ENCODE measurements at regions not wholly inside any gene's neighbourhood (a gene's known extent, or its start where the extent isn't known, plus 50 kb on each side); places are given as distances from the start of the nearest gene placed in this dataset.

GRCh38 chr11:29025001-29025400 lies 916.8 kb downstream of the METTL15 start:
- no peaks in the 10 kb centered on the region for H3K79me1 ChIP-seq (ENCODE audit: low read length)
- H3K9ac ChIP-seq (ENCODE audit: low read length) = no peak overlapping the region
- H4K91ac ChIP-seq (ENCODE audit: low read depth, low read length) = no peak overlapping the region
- no peak overlapping the region for H4K12ac ChIP-seq (ENCODE audit: low read depth, low read length)
- H2BK5ac ChIP-seq (ENCODE audit: low read depth, low read length, poor library complexity) = no peak overlapping the region
- no peaks in the 10 kb centered on the region for H3K79me2 ChIP-seq (ENCODE audit: control insufficient read depth, insufficient read depth, low read length, poor library complexity)
- no peaks in the 10 kb centered on the region for H3K36me3 ChIP-seq (ENCODE audit: control insufficient read depth in 1 of 2, insufficient read depth in 2 of 2, low read length in 2 of 2)
- H3K4ac ChIP-seq (ENCODE audit: low read depth, low read length) = no peak overlapping the region
- no peak overlapping the region for H3K23ac ChIP-seq (ENCODE audit: low read length)
- H3K27ac ChIP-seq (ENCODE audit: low read depth, low read length) = no peak overlapping the region
- no peak overlapping the region for H3K4me3 ChIP-seq (ENCODE audit: low read depth, low read length)
- no peaks in the 10 kb centered on the region for H3K4me1 ChIP-seq (ENCODE audit: control insufficient read depth in 1 of 2, insufficient read depth in 2 of 2, low read length in 2 of 2)
- H3K18ac ChIP-seq (ENCODE audit: low read length) = no peak overlapping the region
- H3K4me2 ChIP-seq (ENCODE audit: low read length) = no peak overlapping the region
- no peak overlapping the region for H2AFZ ChIP-seq (ENCODE audit: insufficient read depth, low read length, poor library complexity)
- H2BK120ac ChIP-seq (ENCODE audit: insufficient read depth, low read length, poor library complexity) = no peak overlapping the region
- no peak overlapping the region for H3K14ac ChIP-seq (ENCODE audit: low read length)
- H4K8ac ChIP-seq (ENCODE audit: low read depth, low read length) = no peak overlapping the region
- H3K9me3 ChIP-seq (ENCODE audit: insufficient read depth, low read depth, low read length) = no peaks in the 10 kb centered on the region
- peak in 1 of 2 donors; percentile 2 for DNase-seq
- H2BK12ac ChIP-seq (ENCODE audit: low read length) = no peak overlapping the region
- WGBS (ENCODE audit: extremely low coverage, insufficient coverage, insufficient read length) = no CpG with 5 or more reads among the region's 3 CpGs
- H3K27me3 ChIP-seq (ENCODE audit: insufficient read depth, low read length) = no peaks in the 10 kb centered on the region
- H2AK5ac ChIP-seq (ENCODE audit: low read length) = no peak overlapping the region

- Histone ChIP-seq H4K12ac (ENCODE audit: low read depth, low read length) (no peak overlapping the region), H2BK5ac (ENCODE audit: low read depth, low read length, poor library complexity) (no peak overlapping the region), H2BK120ac (ENCODE audit: insufficient read depth, low read length, poor library complexity) (no peak overlapping the region), H3K79me1 (ENCODE audit: low read length) (no peaks in the 10 kb centered on the region), H2AFZ (ENCODE audit: insufficient read depth, low read length, poor library complexity) (no peak overlapping the region), H3K14ac (ENCODE audit: low read length) (no peak overlapping the region), H2AK5ac (ENCODE audit: low read length) (no peak overlapping the region), H4K91ac (ENCODE audit: low read depth, low read length) (no peak overlapping the region), H3K4me2 (ENCODE audit: low read length) (no peak overlapping the region), H2BK12ac (ENCODE audit: low read length) (no peak overlapping the region), H3K18ac (ENCODE audit: low read length) (no peak overlapping the region), H3K9me3 (ENCODE audit: insufficient read depth, low read depth, low read length) (no peaks in the 10 kb centered on the region), H4K8ac (ENCODE audit: low read depth, low read length) (no peak overlapping the region), H3K4me3 (ENCODE audit: low read depth, low read length) (no peak overlapping the region), H3K9ac (ENCODE audit: low read length) (no peak overlapping the region), H3K36me3 (ENCODE audit: control insufficient read depth in 1 of 2, insufficient read depth in 2 of 2, low read length in 2 of 2) (no peaks in the 10 kb centered on the region), H3K79me2 (ENCODE audit: control insufficient read depth, insufficient read depth, low read length, poor library complexity) (no peaks in the 10 kb centered on the region), H3K4ac (ENCODE audit: low read depth, low read length) (no peak overlapping the region), H3K23ac (ENCODE audit: low read length) (no peak overlapping the region), H3K27me3 (ENCODE audit: insufficient read depth, low read length) (no peaks in the 10 kb centered on the region), H3K27ac (ENCODE audit: low read depth, low read length) (no peak overlapping the region), H3K4me1 (ENCODE audit: control insufficient read depth in 1 of 2, insufficient read depth in 2 of 2, low read length in 2 of 2) (no peaks in the 10 kb centered on the region)
- no peak for DNase-seq
- no CpG with 5 or more reads among the region's 4 CpGs for WGBS (ENCODE audit: extremely low coverage, insufficient coverage, insufficient read length)
These were observed 916.2 kb downstream of the METTL15 start for GRCh38 chr11:29024386-29024785.

DNA sequence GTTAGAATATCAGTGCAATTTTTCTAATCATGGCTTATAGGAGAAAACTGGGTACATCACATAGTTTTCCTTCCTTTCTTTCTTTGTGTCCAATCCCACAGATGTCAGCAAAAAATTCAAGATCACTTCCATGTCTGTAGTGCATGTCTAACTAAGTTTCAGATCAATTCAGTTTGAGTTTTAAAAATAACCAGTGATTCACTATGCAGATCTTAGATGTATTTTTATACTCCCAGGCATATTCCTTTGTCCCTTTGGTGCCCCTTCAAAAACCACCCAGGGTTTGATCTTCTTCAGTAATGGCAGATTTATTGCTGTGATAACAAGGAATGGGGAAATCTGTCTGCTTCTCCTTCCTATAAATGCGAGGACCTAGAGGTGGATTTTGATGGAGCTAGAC lies 915.6 kb downstream of the METTL15 start:
- Histone ChIP-seq H3K9me3 (ENCODE audit: insufficient read depth, low read depth, low read length) (no peaks in the 10 kb centered on the region), H2BK120ac (ENCODE audit: insufficient read depth, low read length, poor library complexity) (no peak overlapping the region), H3K18ac (ENCODE audit: low read length) (no peak overlapping the region), H3K4me1 (ENCODE audit: control insufficient read depth in 1 of 2, insufficient read depth in 2 of 2, low read length in 2 of 2) (no peaks in the 10 kb centered on the region), H3K27me3 (ENCODE audit: insufficient read depth, low read length) (no peaks in the 10 kb centered on the region), H2AFZ (ENCODE audit: insufficient read depth, low read length, poor library complexity) (no peak overlapping the region), H3K14ac (ENCODE audit: low read length) (no peak overlapping the region), H3K79me2 (ENCODE audit: control insufficient read depth, insufficient read depth, low read length, poor library complexity) (no peaks in the 10 kb centered on the region), H3K4me2 (ENCODE audit: low read length) (no peak overlapping the region), H3K27ac (ENCODE audit: low read depth, low read length) (no peak overlapping the region), H3K4me3 (ENCODE audit: low read depth, low read length) (no peak overlapping the region), H3K9ac (ENCODE audit: low read length) (no peak overlapping the region), H4K12ac (ENCODE audit: low read depth, low read length) (no peak overlapping the region), H2BK5ac (ENCODE audit: low read depth, low read length, poor library complexity) (no peak overlapping the region), H3K36me3 (ENCODE audit: control insufficient read depth in 1 of 2, insufficient read depth in 2 of 2, low read length in 2 of 2) (no peaks in the 10 kb centered on the region), H3K79me1 (ENCODE audit: low read length) (no peaks in the 10 kb centered on the region), H4K8ac (ENCODE audit: low read depth, low read length) (no peak overlapping the region), H2AK5ac (ENCODE audit: low read length) (no peak overlapping the region), H3K4ac (ENCODE audit: low read depth, low read length) (no peak overlapping the region), H2BK12ac (ENCODE audit: low read length) (no peak overlapping the region), H3K23ac (ENCODE audit: low read length) (no peak overlapping the region), H4K91ac (ENCODE audit: low read depth, low read length) (no peak overlapping the region)
- WGBS (ENCODE audit: extremely low coverage, insufficient coverage, insufficient read length) = no CpG with 5 or more reads among the region's 1 CpG
- no peak for DNase-seq

- Histone ChIP-seq H3K27ac (ENCODE audit: low read depth, low read length) (no peak overlapping the region), H3K4me2 (ENCODE audit: low read length) (no peak overlapping the region), H3K18ac (ENCODE audit: low read length) (no peak overlapping the region), H3K36me3 (ENCODE audit: control insufficient read depth in 1 of 2, insufficient read depth in 2 of 2, low read length in 2 of 2) (no peaks in the 10 kb centered on the region), H4K12ac (ENCODE audit: low read depth, low read length) (no peak overlapping the region), H2AK5ac (ENCODE audit: low read length) (no peak overlapping the region), H3K4me3 (ENCODE audit: low read depth, low read length) (no peak overlapping the region), H2BK5ac (ENCODE audit: low read depth, low read length, poor library complexity) (no peak overlapping the region), H3K4me1 (ENCODE audit: control insufficient read depth in 1 of 2, insufficient read depth in 2 of 2, low read length in 2 of 2) (no peaks in the 10 kb centered on the region), H3K27me3 (ENCODE audit: insufficient read depth, low read length) (no peaks in the 10 kb centered on the region), H3K9me3 (ENCODE audit: insufficient read depth, low read depth, low read length) (no peaks in the 10 kb centered on the region), H2BK120ac (ENCODE audit: insufficient read depth, low read length, poor library complexity) (no peak overlapping the region), H3K9ac (ENCODE audit: low read length) (no peak overlapping the region), H4K91ac (ENCODE audit: low read depth, low read length) (no peak overlapping the region), H2AFZ (ENCODE audit: insufficient read depth, low read length, poor library complexity) (no peak overlapping the region), H3K79me2 (ENCODE audit: control insufficient read depth, insufficient read depth, low read length, poor library complexity) (no peaks in the 10 kb centered on the region), H2BK12ac (ENCODE audit: low read length) (no peak overlapping the region), H3K79me1 (ENCODE audit: low read length) (no peaks in the 10 kb centered on the region), H3K14ac (ENCODE audit: low read length) (no peak overlapping the region), H4K8ac (ENCODE audit: low read depth, low read length) (no peak overlapping the region), H3K23ac (ENCODE audit: low read length) (no peak overlapping the region), H3K4ac (ENCODE audit: low read depth, low read length) (no peak overlapping the region)
- no peak for DNase-seq
- WGBS (ENCODE audit: extremely low coverage, insufficient coverage, insufficient read length) = no CpG with 5 or more reads among the region's 2 CpGs
These were observed 914.5 kb downstream of the METTL15 start for GRCh38 chr11:29022676-29023075.

Measured in trophoblast cell (in vitro differentiated cells and primary cell).